DND-41 (cell line): ENCODE measurements at regions not wholly inside any gene's neighbourhood (a gene's known extent, or its start where the extent isn't known, plus 50 kb on each side); places are given as distances from the start of the nearest gene placed in this dataset.
A peak's percentile ranks its signal among the peaks of the same experiment; 100 is the strongest.

Experiments used
- ATAC-seq: fragments of 200-7000 bp; cut with Tn5 transposase; 3 replicates; pipeline ENCODE4 v1.9.1; 2021; ENCODE audit warnings: low read depth; ENCODE audit not compliant: insufficient read depth
- DNase-seq: peaks from one replicate; pipeline ENCODE4 v3.0.0-alpha.2; 2020
- H2AFZ ChIP-seq: 2 replicates; pipeline ENCODE4 v1.6.0; 2012; ENCODE audit warnings: low read depth, low read length
- H3K27ac ChIP-seq: 2 replicates; pipeline ENCODE4 v1.5.1; 2012; ENCODE audit warnings: low read length, inconsistent platforms
- H3K27me3 ChIP-seq: fragments of 200-600 bp; sonication (generic); 2 replicates; pipeline ENCODE4 v1.6.0; 2012; ENCODE audit warnings: low read length, mild to moderate bottlenecking, inconsistent platforms; ENCODE audit not compliant: insufficient read depth, poor library complexity
- H3K36me3 ChIP-seq: 2 replicates; pipeline ENCODE4 v1.5.1; 2012; ENCODE audit warnings: low read length, inconsistent platforms; ENCODE audit not compliant: insufficient read depth
- H3K4me1 ChIP-seq: 2 replicates; pipeline ENCODE4 v1.5.1; 2012; ENCODE audit warnings: mild to moderate bottlenecking, low read length; ENCODE audit not compliant: insufficient read depth
- H3K4me2 ChIP-seq: 2 replicates; pipeline ENCODE4 v1.6.0; 2012; ENCODE audit warnings: mild to moderate bottlenecking, moderate library complexity, low read length, inconsistent platforms; ENCODE audit not compliant: insufficient read depth
- H3K4me3 ChIP-seq, 2 experiments: fragments of 200-600 bp in 1 of 2; shearing (Covaris generic) in 1 of 2; 2 replicates each; pipeline ENCODE4 v1.5.1; 2012 to 2016; ENCODE audit warnings: inconsistent platforms in 2 of 2, low read length in 2 of 2, mild to moderate bottlenecking in 2 of 2, low read depth in 1 of 2, moderate library complexity in 1 of 2
- H3K79me2 ChIP-seq: 2 replicates; pipeline ENCODE4 v1.6.0; 2012; ENCODE audit warnings: low read length, inconsistent platforms; ENCODE audit not compliant: insufficient read depth
- H3K9ac ChIP-seq: 2 replicates; pipeline ENCODE4 v1.6.0; 2012; ENCODE audit warnings: low read depth, mild to moderate bottlenecking, inconsistent platforms, low read length, moderate library complexity
- H3K9me3 ChIP-seq: 2 replicates; pipeline ENCODE4 v1.5.1; 2012; ENCODE audit warnings: low read length, moderate library complexity, mild to moderate bottlenecking, inconsistent platforms; ENCODE audit not compliant: insufficient read depth, severe bottlenecking
- H4K20me1 ChIP-seq: 2 replicates; pipeline ENCODE4 v1.6.0; 2012; ENCODE audit warnings: low read length; ENCODE audit not compliant: insufficient read depth
- CTCF ChIP-seq: IDR thresholded peaks from 2 replicates; pipeline ENCODE4 v1.5.1; 2012; ENCODE audit warnings: borderline replicate concordance, low read length, moderate library complexity, mild to moderate bottlenecking; ENCODE audit not compliant: poor library complexity, severe bottlenecking; ENCODE audit errors: extremely low read depth
- EZH2 ChIP-seq: IDR thresholded peaks from 3 replicates; pipeline ENCODE4 v1.6.1; 2012; ENCODE audit warnings: borderline replicate concordance, low read depth, mild to moderate bottlenecking, moderate library complexity, low read length, inconsistent platforms; ENCODE audit not compliant: severe bottlenecking

GRCh38 chr13:46964789-46965527 lies 68.1 kb upstream of the HTR2A start:
- Histone ChIP-seq H2AFZ (no peak overlapping the region), H3K9me3 (no peaks in the 10 kb centered on the region), H3K27ac (no peak overlapping the region), H3K4me1 (no peaks in the 10 kb centered on the region), H3K36me3 (no peaks in the 10 kb centered on the region), H4K20me1 (no peaks in the 10 kb centered on the region), H3K79me2 (no peaks in the 10 kb centered on the region), H3K9ac (no peak overlapping the region), H3K4me2 (no peak overlapping the region), H3K27me3 (peaks cover 3% of the 10 kb centered on the region), H3K4me3 (no peak overlapping the region)
- no peak for ATAC-seq
- TF ChIP-seq CTCF, result no peak
- TF ChIP-seq EZH2, result no peak
- DNase-seq, result no peak

GRCh38 chr13:46963904-46964303 lies 67.1 kb upstream of the HTR2A start:
- no peaks in the 10 kb centered on the region for H3K4me1 ChIP-seq
- H3K4me2 ChIP-seq, result no peak overlapping the region
- peaks cover 3% of the 10 kb centered on the region for H3K27me3 ChIP-seq
- no peaks in the 10 kb centered on the region for H4K20me1 ChIP-seq
- no peak overlapping the region for H2AFZ ChIP-seq
- TF ChIP-seq CTCF (no peak), EZH2 (no peak)
- no peaks in the 10 kb centered on the region for H3K9me3 ChIP-seq
- H3K4me3 ChIP-seq, result no peak overlapping the region
- H3K27ac ChIP-seq, result no peak overlapping the region
- H3K79me2 ChIP-seq, result no peaks in the 10 kb centered on the region
- no peaks in the 10 kb centered on the region for H3K36me3 ChIP-seq
- H3K9ac ChIP-seq, result no peak overlapping the region
- ATAC-seq, result no peak
- no peak for DNase-seq

GRCh38 chr13:46962281-46962941 lies 65.6 kb upstream of the HTR2A start:
- DNase-seq, result no peak
- Histone ChIP-seq H4K20me1 (no peaks in the 10 kb centered on the region), H3K9me3 (no peaks in the 10 kb centered on the region), H3K79me2 (no peaks in the 10 kb centered on the region), H3K36me3 (no peaks in the 10 kb centered on the region), H3K4me1 (no peaks in the 10 kb centered on the region), H2AFZ (no peak overlapping the region), H3K27ac (no peak overlapping the region), H3K9ac (no peak overlapping the region), H3K4me3 (no peak overlapping the region), H3K4me2 (no peak overlapping the region), H3K27me3 (peaks cover 3% of the 10 kb centered on the region)
- no peak for ATAC-seq
- TF ChIP-seq CTCF (peak; percentile 54), EZH2 (no peak)
